ENCODE measurements at regions not wholly inside any gene's neighbourhood (a gene's known extent, or its start where the extent isn't known, plus 50 kb on each side); places are given as distances from the start of the nearest gene placed in this dataset.
A peak's percentile ranks its signal among the peaks of the same experiment; 100 is the strongest.

- H3K18ac ChIP-seq (ENCODE audit: low read depth, low read length): no peak overlapping the region
- H3K27ac ChIP-seq (ENCODE audit: insufficient read depth, low read length): no peak overlapping the region
- BruUV-seq (replicated peaks): no TSS peak
- H3K14ac ChIP-seq (replicated peaks; ENCODE audit: low read depth, low read length): no peak overlapping the region
- ChIA-PET CTCF (interaction anchor here (0.7 to 2.5 kb wide), 2 partner anchors 225 to 233 kb away, joined by 3 to 7 read pairs; no protein-coding TSS in a partner anchor), POLR2A (ENCODE audit: unreplicated experiment) (no interaction called here)
- no peak overlapping the region for H3K56ac ChIP-seq (ENCODE audit: extremely low read depth, insufficient read depth, low read length)
- H2AK5ac ChIP-seq (ENCODE audit: low read depth, low read length): no peak overlapping the region
- no peak overlapping the region for H2BK15ac ChIP-seq (ENCODE audit: low read depth, low read length)
- no peak overlapping the region for H2AK9ac ChIP-seq (replicated peaks; ENCODE audit: low read depth, low read length, poor library complexity)
- H3K9me3 ChIP-seq (ENCODE audit: control insufficient read depth, insufficient read depth, low read length): no peaks in the 10 kb centered on the region
- H3K36me3 ChIP-seq (ENCODE audit: control insufficient read depth, insufficient read depth, low read length): no peaks in the 10 kb centered on the region
- H2BK5ac ChIP-seq (ENCODE audit: low read depth, low read length, poor library complexity, severe bottlenecking): no peak overlapping the region
- no peak overlapping the region for H2BK120ac ChIP-seq (ENCODE audit: low read depth, low read length)
- intact Hi-C loops (cut with micrococcal nuclease): loop anchor here (5.0 kb wide), 1 partner anchor 1205 kb away; no protein-coding TSS in a partner anchor
- H3K4me1 ChIP-seq (ENCODE audit: control insufficient read depth, insufficient read depth, low read length): no peaks in the 10 kb centered on the region
- H4K91ac ChIP-seq (ENCODE audit: insufficient read depth, low read depth, low read length): no peak overlapping the region
- TF ChIP-seq CHD1 (IDR thresholded peaks at IDR 0.05; ENCODE audit: low read depth, low read length) (no peak), BHLHE40 (IDR thresholded peaks at IDR 0.05; ENCODE audit: low read depth, low read length) (no peak), FOS (IDR thresholded peaks at IDR 0.05; ENCODE audit: low read depth, low read length) (no peak), POLR2A (IDR thresholded peaks at IDR 0.05; ENCODE audit: low read depth, low read length) (no peak), MXI1 (IDR thresholded peaks at IDR 0.05; ENCODE audit: borderline replicate concordance, low read depth, low read length) (no peak), NFE2L2 (IDR thresholded peaks at IDR 0.05; ENCODE audit: low read depth, low read length) (no peak), RCOR1 (IDR thresholded peaks at IDR 0.05; ENCODE audit: insufficient replicate concordance, low read length) (no peak), RAD21 (IDR thresholded peaks at IDR 0.05; ENCODE audit: low read length) (no peak), ELK1 (IDR thresholded peaks at IDR 0.05; ENCODE audit: borderline replicate concordance, low read depth, low read length) (no peak), MAZ (IDR thresholded peaks at IDR 0.05; ENCODE audit: borderline replicate concordance, low read depth, low read length) (no peak), RFX5 (IDR thresholded peaks at IDR 0.05; ENCODE audit: low read depth, low read length) (no peak), USF2 (IDR thresholded peaks at IDR 0.05; ENCODE audit: low read depth, low read length) (no peak), CTCF (conservative IDR thresholded peaks at IDR 0.05; ENCODE audit: low read depth, low read length) (no peak), CEBPB (IDR thresholded peaks at IDR 0.05; ENCODE audit: low read depth, low read length) (no peak), SMC3 (IDR thresholded peaks at IDR 0.05; ENCODE audit: low read depth, low read length) (no peak), MAFK (IDR thresholded peaks at IDR 0.05; ENCODE audit: low read depth, low read length) (no peak)
- H4K5ac ChIP-seq (ENCODE audit: low read depth, low read length): no peak overlapping the region
- H3K4me3 ChIP-seq (ENCODE audit: insufficient read depth, low read depth, low read length): no peak overlapping the region
- H2AFZ ChIP-seq (replicated peaks; ENCODE audit: low read length, poor library complexity): peak overlapping the region; percentile 11
- H4K8ac ChIP-seq (ENCODE audit: low read depth in 2 of 2, low read length in 2 of 2): no peak overlapping the region
- H3K79me1 ChIP-seq (ENCODE audit: low read depth in 1 of 2, low read length in 2 of 2): no peaks in the 10 kb centered on the region
- no peak overlapping the region for H2BK20ac ChIP-seq (ENCODE audit: low read depth, low read length)
- H3K4me2 ChIP-seq (ENCODE audit: low read depth, low read length): no peak overlapping the region
- no peaks in the 10 kb centered on the region for H3K9me1 ChIP-seq (ENCODE audit: insufficient read depth, low read length)
- no peak overlapping the region for H3K4ac ChIP-seq (ENCODE audit: low read depth, low read length)
- H4K20me1 ChIP-seq (ENCODE audit: insufficient read depth, low read length): no peaks in the 10 kb centered on the region
- ATAC-seq (ENCODE audit: low read depth) (no peak), DNase-seq (no peak)
- H3K9ac ChIP-seq (ENCODE audit: low read depth, low read length): no peak overlapping the region
- peaks cover 14% of the 10 kb centered on the region for H3K27me3 ChIP-seq (ENCODE audit: control insufficient read depth, insufficient read depth, low read length)
- dilution Hi-C loops (cut with HindIII; ENCODE audit: low sequenced_read_pairs, unreplicated experiment): no loop called here
- in situ Hi-C loops (cut with MboI; ENCODE audit: low sequenced_read_pairs): no loop called here
- no peak overlapping the region for H3K23ac ChIP-seq (ENCODE audit: low read depth, low read length)
- no CpG with 5 or more reads among the region's 4 CpGs for WGBS, 2 experiments (ENCODE audit: extremely low coverage in 2 of 2, insufficient read length in 1 of 2)
Measured at GRCh38 chr1:181192316-181192715, 103.8 kb downstream of the IER5 start.

Measured in IMR-90 (cell line).